Body of pancreas (tissue), 4 donors: ENCODE measurements at regions not wholly inside any gene's neighbourhood (a gene's known extent, or its start where the extent isn't known, plus 50 kb on each side); places are given as distances from the start of the nearest gene placed in this dataset.

Experiments used
- ATAC-seq: fragments of 150-250 bp; one replicate; pipeline ENCODE4 v1.9.1; 2016
- DNase-seq, 4 donors: peaks; one replicate each; pipeline ENCODE4 v3.0.0-alpha.2; 2019
- H3K27ac ChIP-seq, 4 donors: fragments of 200-600 bp; sonication (generic); 1 replicate in 3 of 4; 2 replicates in 1 of 4; pipeline versions ENCODE4 v1.5.1 to v1.6.1; 2016 to 2019; ENCODE audit warnings: mild to moderate bottlenecking in 1 of 4, mixed read lengths in 1 of 4, moderate library complexity in 1 of 4
- H3K27me3 ChIP-seq, 2 donors: fragments of 200-600 bp; sonication (generic); one replicate each; pipeline ENCODE4 v1.6.0; 2016; ENCODE audit warnings: mild to moderate bottlenecking in 1 of 2
- H3K36me3 ChIP-seq, 2 donors: fragments of 200-600 bp; sonication (generic); replicated peaks in 1 of 2; 2 replicates each; pipeline ENCODE4 v1.5.1; 2016; ENCODE audit warnings: low read depth in 2 of 2; ENCODE audit not compliant: insufficient read depth in 1 of 2
- H3K4me1 ChIP-seq: fragments of 200-600 bp; sonication (generic); one replicate; pipeline ENCODE4 v1.6.0; 2016
- H3K4me3 ChIP-seq, 2 donors: fragments of 200-600 bp; sonication (generic); 1 replicate in 1 of 2; 2 replicates in 1 of 2; pipeline ENCODE4 v1.5.1; 2016 to 2019
- H3K9me3 ChIP-seq, 3 donors: fragments of 200-600 bp; sonication (generic); 1 replicate in 2 of 3; 2 replicates in 1 of 3; pipeline ENCODE4 v1.5.1; 2016
- POLR2A ChIP-seq, 3 donors: fragments of 450-650 bp; IDR thresholded peaks; one replicate each; pipeline ENCODE4 v1.6.1; 2016; ENCODE audit warnings: antibody characterized with exemption in 3 of 3, mild to moderate bottlenecking in 2 of 3
- WGBS, 2 donors: methylation state at CpG; one replicate each; pipeline ENCODE4 v1.1.5; 2017; 5-methylcytosine and 5-hydroxymethylcytosine counted together
- intact Hi-C: fragments of 100-400 bp; cut with DNase I; formaldehyde crosslinking; loops from one replicate; pipeline ENCODE4 v1.15.1; 2023
- TF ChIP-seq, protein P1 (sequence below), 7 experiments: fragments of 450-650 bp in 4 of 7; fragments of 200-600 bp in 3 of 7; sonication (generic) in 3 of 7; IDR thresholded peaks; one replicate each; pipeline ENCODE4 v1.5.1; 2016 to 2019; ENCODE audit warnings: antibody characterized with exemption in 7 of 7

DNA sequence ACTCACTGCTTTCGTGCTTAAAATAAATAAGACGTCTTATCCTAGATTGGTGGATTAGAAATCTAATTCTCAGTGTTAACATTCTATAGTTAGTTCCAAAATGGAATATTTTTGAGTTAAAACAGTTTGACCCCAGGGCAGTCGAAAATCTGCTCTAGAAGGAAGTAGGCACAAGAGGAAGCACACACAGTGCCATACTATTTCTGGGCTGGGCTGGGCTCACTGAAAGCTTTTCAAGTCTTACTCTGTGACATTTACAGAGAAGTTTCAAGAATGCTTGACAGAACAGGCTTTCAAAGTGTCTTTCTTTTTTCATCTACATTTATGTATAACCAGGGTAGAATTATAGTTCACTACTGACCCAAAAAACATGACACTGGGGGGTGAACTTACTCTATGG, 209.8 kb downstream of the SOD2 start:
- no peak overlapping the region for H3K27ac ChIP-seq
- no peaks in the 10 kb centered on the region for H3K27me3 ChIP-seq
- H3K4me3 ChIP-seq = no peak overlapping the region
- intact Hi-C loops = no loop called here
- ATAC-seq = no peak
- H3K9me3 ChIP-seq = no peaks in the 10 kb centered on the region
- no peak for DNase-seq
- 54 to 64% methylated on average over 3 of the region's 3 CpGs for WGBS, 2 donors
- TF ChIP-seq, protein P1, sequence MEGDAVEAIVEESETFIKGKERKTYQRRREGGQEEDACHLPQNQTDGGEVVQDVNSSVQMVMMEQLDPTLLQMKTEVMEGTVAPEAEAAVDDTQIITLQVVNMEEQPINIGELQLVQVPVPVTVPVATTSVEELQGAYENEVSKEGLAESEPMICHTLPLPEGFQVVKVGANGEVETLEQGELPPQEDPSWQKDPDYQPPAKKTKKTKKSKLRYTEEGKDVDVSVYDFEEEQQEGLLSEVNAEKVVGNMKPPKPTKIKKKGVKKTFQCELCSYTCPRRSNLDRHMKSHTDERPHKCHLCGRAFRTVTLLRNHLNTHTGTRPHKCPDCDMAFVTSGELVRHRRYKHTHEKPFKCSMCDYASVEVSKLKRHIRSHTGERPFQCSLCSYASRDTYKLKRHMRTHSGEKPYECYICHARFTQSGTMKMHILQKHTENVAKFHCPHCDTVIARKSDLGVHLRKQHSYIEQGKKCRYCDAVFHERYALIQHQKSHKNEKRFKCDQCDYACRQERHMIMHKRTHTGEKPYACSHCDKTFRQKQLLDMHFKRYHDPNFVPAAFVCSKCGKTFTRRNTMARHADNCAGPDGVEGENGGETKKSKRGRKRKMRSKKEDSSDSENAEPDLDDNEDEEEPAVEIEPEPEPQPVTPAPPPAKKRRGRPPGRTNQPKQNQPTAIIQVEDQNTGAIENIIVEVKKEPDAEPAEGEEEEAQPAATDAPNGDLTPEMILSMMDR (IDR thresholded peaks at IDR 0.05) = no peak
- TF ChIP-seq POLR2A (IDR thresholded peaks at IDR 0.05) = no peak
- no peaks in the 10 kb centered on the region for H3K4me1 ChIP-seq
- H3K36me3 ChIP-seq = no peaks in the 10 kb centered on the region

DNA sequence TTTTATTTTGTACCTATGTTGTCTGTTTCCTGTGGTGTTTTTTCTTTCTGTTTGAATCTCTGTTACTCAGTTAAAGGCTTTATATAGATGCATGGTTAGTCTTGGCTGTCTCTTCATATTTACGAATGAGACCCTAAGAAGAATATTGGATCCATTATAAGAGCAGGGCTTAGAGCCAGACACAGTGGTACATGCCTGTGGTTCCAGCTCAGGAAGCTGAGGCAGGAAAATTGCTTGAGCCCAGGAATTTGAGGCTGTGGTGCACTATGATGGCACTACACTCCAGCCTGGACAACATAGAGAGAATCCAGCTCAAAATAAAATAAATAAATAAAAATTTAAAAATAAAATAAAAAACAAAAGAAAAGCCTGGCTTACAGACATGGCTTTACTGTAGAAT, 211.1 kb downstream of the SOD2 start:
- TF ChIP-seq POLR2A (IDR thresholded peaks at IDR 0.05) = no peak
- TF ChIP-seq, protein P1 (IDR thresholded peaks at IDR 0.05) = no peak
- no peaks in the 10 kb centered on the region for H3K27me3 ChIP-seq
- H3K4me3 ChIP-seq = no peak overlapping the region
- H3K9me3 ChIP-seq = no peaks in the 10 kb centered on the region
- DNase-seq = no peak
- no peak overlapping the region for H3K27ac ChIP-seq
- ATAC-seq = no peak
- intact Hi-C loops = no loop called here
- no peaks in the 10 kb centered on the region for H3K4me1 ChIP-seq
- 65 to 80% methylated on average over 1 of the region's 1 CpG for WGBS, 2 donors
- no peaks in the 10 kb centered on the region for H3K36me3 ChIP-seq

DNA sequence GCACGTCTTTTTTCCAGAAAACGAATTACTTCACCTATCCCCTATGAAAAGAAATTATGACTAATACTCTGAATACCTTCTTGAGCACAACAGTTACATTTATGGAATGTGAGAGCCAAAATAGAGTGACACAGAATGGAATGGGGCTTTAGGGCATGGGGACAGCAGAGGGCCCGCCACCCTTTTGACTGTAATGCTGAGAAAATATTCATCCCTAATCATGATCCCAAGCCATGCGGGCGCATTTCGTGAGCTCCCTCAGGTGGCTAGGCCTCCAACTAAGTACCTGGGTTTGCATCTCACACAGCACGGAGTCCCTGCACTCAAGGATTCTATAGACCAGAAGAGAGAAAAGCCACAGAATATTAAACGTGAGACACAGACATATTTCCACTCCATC, 212.6 kb downstream of the SOD2 start:
- no peaks in the 10 kb centered on the region for H3K36me3 ChIP-seq

DNA sequence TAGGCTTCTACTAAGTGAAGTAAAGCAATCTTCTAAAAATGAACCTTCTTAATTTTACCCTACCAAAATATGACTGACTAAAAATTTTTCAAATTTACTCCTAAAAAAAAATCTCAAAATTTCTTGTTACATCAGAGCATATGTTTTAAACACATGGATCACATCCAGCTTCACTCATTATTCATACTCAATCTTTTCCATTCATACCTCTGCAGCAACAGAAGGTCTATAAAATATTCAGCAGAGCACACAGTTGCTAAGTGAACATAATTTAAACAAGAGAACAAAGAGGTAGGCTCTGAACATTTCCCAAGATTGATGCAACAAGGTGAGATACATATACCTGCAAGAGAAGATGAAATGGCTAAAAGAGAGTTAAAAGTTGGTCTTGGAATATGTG, 213.9 kb downstream of the SOD2 start:
- Histone ChIP-seq H3K27me3 (no peaks in the 10 kb centered on the region), H3K27ac (no peak overlapping the region), H3K36me3 (no peaks in the 10 kb centered on the region), H3K4me3 (no peak overlapping the region), H3K4me1 (no peaks in the 10 kb centered on the region), H3K9me3 (no peaks in the 10 kb centered on the region)
- no peak for ATAC-seq
- TF ChIP-seq POLR2A (IDR thresholded peaks at IDR 0.05) = no peak
- TF ChIP-seq, protein P1 (IDR thresholded peaks at IDR 0.05) = no peak
- no peak for DNase-seq
- intact Hi-C loops = no loop called here

More for the DNA sequence above, 212.6 kb downstream of the SOD2 start:
- H3K9me3 ChIP-seq = no peaks in the 10 kb centered on the region
- no peak for ATAC-seq
- no peak overlapping the region for H3K27ac ChIP-seq
- H3K27me3 ChIP-seq = no peaks in the 10 kb centered on the region
- TF ChIP-seq, protein P1 (IDR thresholded peaks at IDR 0.05) = no peak
- no peak for TF ChIP-seq POLR2A (IDR thresholded peaks at IDR 0.05)
- intact Hi-C loops = no loop called here
- H3K4me1 ChIP-seq = no peaks in the 10 kb centered on the region
- H3K4me3 ChIP-seq = no peak overlapping the region
- no peak for DNase-seq
- 64 to 76% methylated on average over 8 of the region's 8 CpGs for WGBS, 2 donors

DNA sequence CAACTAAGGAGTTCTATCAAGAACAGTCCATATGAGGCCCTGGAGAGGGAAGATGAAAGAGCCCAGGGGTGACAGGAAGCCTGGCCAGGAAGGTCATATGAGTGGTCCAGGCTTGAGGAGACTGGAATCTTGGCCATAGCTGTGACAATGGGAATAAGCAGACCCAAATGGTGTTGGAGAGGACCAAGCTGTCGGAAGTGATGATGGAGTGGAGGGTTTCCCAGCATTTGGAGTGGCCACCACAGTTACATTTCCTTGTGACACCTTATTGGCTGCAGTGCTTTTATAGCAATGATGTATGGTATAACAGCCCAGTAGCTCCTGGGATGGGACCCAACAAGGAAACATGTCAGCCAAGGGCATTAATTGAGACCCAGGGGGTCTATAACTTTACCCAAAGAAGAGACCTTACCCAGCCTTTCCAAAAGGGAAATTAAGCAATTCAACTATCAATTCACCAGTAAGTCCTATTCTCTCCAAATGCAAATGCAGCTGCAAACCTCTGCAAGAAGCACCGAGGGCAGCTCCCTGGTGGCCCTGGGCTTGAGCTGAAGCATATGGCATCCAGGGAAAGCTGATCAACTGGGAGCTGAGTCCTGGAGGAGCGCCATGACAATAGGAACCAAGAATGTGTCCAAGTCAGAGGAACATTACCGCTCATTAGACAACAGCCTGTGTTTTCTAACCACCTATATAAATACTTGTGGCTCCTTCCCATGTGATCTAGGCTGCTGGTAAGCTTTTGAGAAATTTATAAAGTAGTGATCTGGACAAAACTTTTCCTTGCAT, 219.4 kb downstream of the SOD2 start:
- peak in 1 of 4 donors; percentile 9 for DNase-seq
- no peak overlapping the region for H3K4me3 ChIP-seq
- peaks cover 0 to 7% (median 0%) of the 10 kb centered on the region in 3 donors for H3K9me3 ChIP-seq
- no peaks in the 10 kb centered on the region for H3K4me1 ChIP-seq
- TF ChIP-seq, protein P1 (IDR thresholded peaks at IDR 0.05) = no peak
- TF ChIP-seq POLR2A (IDR thresholded peaks at IDR 0.05) = no peak
- intact Hi-C loops = no loop called here
- 49 to 52% methylated on average over 4 of the region's 4 CpGs for whole genome bisulfite sequencing, 2 donors
- H3K27me3 ChIP-seq = no peaks in the 10 kb centered on the region
- H3K27ac ChIP-seq = no peak overlapping the region
- H3K36me3 ChIP-seq = no peaks in the 10 kb centered on the region
- no peak for ATAC-seq
